Lower lobe of right lung (tissue), 2 donors: ENCODE measurements at regions not wholly inside any gene's neighbourhood (a gene's known extent, or its start where the extent isn't known, plus 50 kb on each side); places are given as distances from the start of the nearest gene placed in this dataset.
A peak's percentile ranks its signal among the peaks of the same experiment; 100 is the strongest.

Source experiments
- ATAC-seq, 2 donors: fragments of 200-7000 bp; cut with Tn5 transposase; one replicate each; pipeline ENCODE4 v1.9.1; 2020 to 2022; ENCODE audit warnings: mild to moderate bottlenecking in 2 of 2, moderate library complexity in 2 of 2
- DNase-seq: peaks from one replicate; pipeline ENCODE4 v3.0.0-alpha.2; 2020
- H3K27ac ChIP-seq: fragments of 200-600 bp; one replicate; pipeline ENCODE4 v1.8.0; 2022
- H3K27me3 ChIP-seq: fragments of 200-600 bp; one replicate; pipeline ENCODE4 v1.8.0; 2022; ENCODE audit warnings: low read depth
- H3K36me3 ChIP-seq: fragments of 200-600 bp; one replicate; pipeline ENCODE4 v1.8.0; 2022; ENCODE audit warnings: mild to moderate bottlenecking
- H3K4me1 ChIP-seq: fragments of 200-600 bp; one replicate; pipeline ENCODE4 v1.8.0; 2022
- H3K4me3 ChIP-seq: fragments of 200-600 bp; one replicate; pipeline ENCODE4 v1.8.0; 2022; ENCODE audit warnings: mild to moderate bottlenecking
- H3K9me3 ChIP-seq: fragments of 200-600 bp; one replicate; pipeline ENCODE4 v1.8.0; 2022
- intact Hi-C: fragments of 100-400 bp; cut with DNase I; formaldehyde crosslinking; loops from one replicate; pipeline ENCODE4 v1.11.0; 2022
- TF ChIP-seq, protein P1 (sequence below): fragments of 200-600 bp; IDR thresholded peaks from one replicate; pipeline ENCODE4 v1.8.0; 2022; ENCODE audit warnings: antibody characterized with exemption, mild to moderate bottlenecking
- donor health status: DM: no; HTN: yes; CAD: no; lungs with severe emphysema.

GRCh38 chr4:57442831-57443291, 332.7 kb upstream of the IGFBP7 start:
- peak; percentile 71 to 84 for ATAC-seq
- DNase-seq, result no peak
- no peaks in the 10 kb centered on the region for H3K36me3 ChIP-seq
- H3K27ac ChIP-seq, result no peak overlapping the region
- H3K4me3 ChIP-seq, result no peak overlapping the region
- no peaks in the 10 kb centered on the region for H3K27me3 ChIP-seq
- H3K9me3 ChIP-seq, result no peaks in the 10 kb centered on the region
- TF ChIP-seq, protein P1, sequence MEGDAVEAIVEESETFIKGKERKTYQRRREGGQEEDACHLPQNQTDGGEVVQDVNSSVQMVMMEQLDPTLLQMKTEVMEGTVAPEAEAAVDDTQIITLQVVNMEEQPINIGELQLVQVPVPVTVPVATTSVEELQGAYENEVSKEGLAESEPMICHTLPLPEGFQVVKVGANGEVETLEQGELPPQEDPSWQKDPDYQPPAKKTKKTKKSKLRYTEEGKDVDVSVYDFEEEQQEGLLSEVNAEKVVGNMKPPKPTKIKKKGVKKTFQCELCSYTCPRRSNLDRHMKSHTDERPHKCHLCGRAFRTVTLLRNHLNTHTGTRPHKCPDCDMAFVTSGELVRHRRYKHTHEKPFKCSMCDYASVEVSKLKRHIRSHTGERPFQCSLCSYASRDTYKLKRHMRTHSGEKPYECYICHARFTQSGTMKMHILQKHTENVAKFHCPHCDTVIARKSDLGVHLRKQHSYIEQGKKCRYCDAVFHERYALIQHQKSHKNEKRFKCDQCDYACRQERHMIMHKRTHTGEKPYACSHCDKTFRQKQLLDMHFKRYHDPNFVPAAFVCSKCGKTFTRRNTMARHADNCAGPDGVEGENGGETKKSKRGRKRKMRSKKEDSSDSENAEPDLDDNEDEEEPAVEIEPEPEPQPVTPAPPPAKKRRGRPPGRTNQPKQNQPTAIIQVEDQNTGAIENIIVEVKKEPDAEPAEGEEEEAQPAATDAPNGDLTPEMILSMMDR, result peak; percentile 64
- intact Hi-C loops, result no loop called here
- no peaks in the 10 kb centered on the region for H3K4me1 ChIP-seq

DNA sequence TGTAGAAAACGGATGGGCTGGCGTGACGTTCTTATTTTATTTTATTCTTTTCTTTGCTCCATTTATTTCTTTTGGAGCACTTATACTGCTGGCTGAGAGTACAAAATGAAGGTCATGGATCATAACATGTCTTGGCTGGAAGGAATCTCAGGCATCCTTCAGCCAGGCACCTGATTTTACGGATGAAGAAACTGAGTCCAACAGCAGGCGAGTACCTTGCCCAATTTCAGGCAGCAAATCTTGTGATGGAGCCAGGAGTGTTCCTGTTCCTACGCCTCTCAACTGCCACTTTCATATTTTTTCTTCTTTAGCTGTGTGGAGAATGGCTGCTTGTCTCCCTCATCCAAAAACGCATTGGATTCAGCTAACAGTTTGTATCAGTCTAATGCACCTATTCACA, 332.1 kb upstream of the IGFBP7 start:
- no peaks in the 10 kb centered on the region for H3K4me1 ChIP-seq
- H3K9me3 ChIP-seq, result no peaks in the 10 kb centered on the region
- H3K36me3 ChIP-seq, result no peaks in the 10 kb centered on the region
- no peaks in the 10 kb centered on the region for H3K27me3 ChIP-seq
- intact Hi-C loops, result no loop called here
- DNase-seq (no peak), ATAC-seq (no peak)
- TF ChIP-seq, protein P1, result no peak
- no peak overlapping the region for H3K4me3 ChIP-seq
- no peak overlapping the region for H3K27ac ChIP-seq

- DNase-seq, result no peak
- H3K4me3 ChIP-seq, result no peak overlapping the region
- ATAC-seq, result no peak
- H3K9me3 ChIP-seq, result no peaks in the 10 kb centered on the region
- no peaks in the 10 kb centered on the region for H3K27me3 ChIP-seq
- H3K36me3 ChIP-seq, result no peaks in the 10 kb centered on the region
- H3K4me1 ChIP-seq, result no peaks in the 10 kb centered on the region
- no peak overlapping the region for H3K27ac ChIP-seq
- TF ChIP-seq, protein P1, result no peak
- intact Hi-C loops, result no loop called here
Observed at GRCh38 chr4:57437649-57438048, 327.5 kb upstream of the IGFBP7 start.

- H3K9me3 ChIP-seq, result no peaks in the 10 kb centered on the region
- H3K4me1 ChIP-seq, result no peaks in the 10 kb centered on the region
- ATAC-seq (no peak), DNase-seq (no peak)
- intact Hi-C loops, result no loop called here
- no peak overlapping the region for H3K27ac ChIP-seq
- H3K36me3 ChIP-seq, result no peaks in the 10 kb centered on the region
- H3K27me3 ChIP-seq, result no peaks in the 10 kb centered on the region
- TF ChIP-seq, protein P1, result no peak
- H3K4me3 ChIP-seq, result no peak overlapping the region
Observed at GRCh38 chr4:57435300-57435699, 325.1 kb upstream of the IGFBP7 start.

DNA sequence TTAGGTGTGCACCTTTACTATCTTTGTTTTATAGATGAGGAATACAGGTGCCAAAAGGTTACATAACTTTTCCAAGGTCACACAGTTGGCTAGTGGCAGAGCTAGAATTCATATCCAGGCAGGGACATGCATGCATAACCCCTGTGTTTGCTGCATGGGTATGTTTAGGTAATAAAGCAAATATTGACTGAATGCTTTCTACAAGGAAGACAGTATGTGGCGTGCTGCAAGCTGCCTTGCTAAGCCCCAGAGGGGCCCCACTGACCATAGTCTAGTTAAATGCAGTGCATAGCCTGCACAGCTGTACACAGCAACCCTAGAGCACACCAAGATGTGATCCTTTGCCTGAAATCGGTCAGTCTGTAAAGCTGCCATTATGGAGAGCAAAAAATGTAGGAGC, 320.5 kb upstream of the IGFBP7 start:
- ATAC-seq, result no peak
- TF ChIP-seq, protein P1, result no peak
- intact Hi-C loops, result no loop called here
- no peak for DNase-seq
- Histone ChIP-seq H3K4me3 (no peak overlapping the region), H3K36me3 (no peaks in the 10 kb centered on the region), H3K4me1 (no peaks in the 10 kb centered on the region), H3K27me3 (no peaks in the 10 kb centered on the region), H3K9me3 (no peaks in the 10 kb centered on the region), H3K27ac (no peak overlapping the region)
